Heart left ventricle (tissue), 13 donors: ENCODE measurements at regions not wholly inside any gene's neighbourhood (a gene's known extent, or its start where the extent isn't known, plus 50 kb on each side); places are given as distances from the start of the nearest gene placed in this dataset.

Experiments
- POLR2A ChIP-seq, 2 donors: fragments of 450-650 bp; IDR thresholded peaks; one replicate each; pipeline ENCODE4 v1.6.1; 2017; ENCODE audit warnings: antibody characterized with exemption in 2 of 2, mild to moderate bottlenecking in 2 of 2, moderate library complexity in 2 of 2
- TF ChIP-seq, protein P1 (sequence below), 12 donors: fragments of 200-600 bp; sonication (generic) in 4 of 12; IDR thresholded peaks; one replicate each; pipeline versions ENCODE4 v1.5.0 to v1.8.0; 2018 to 2022; ENCODE audit warnings: antibody characterized with exemption in 12 of 12, mild to moderate bottlenecking in 5 of 12
- donor health status: ischemic (EF 13 %, LVEDD 7.1; RV severe dilation, severe dysfunction).
- donor health status: DM: no; HTN: yes; CAD: no.
- donor health status: DM: no; HTN: no; CAD: no.
- donor health status: ischemic (EF 25% LVEDD 6.9; RV normal size, moderate dysfunction).
- donor health status: ischemic (EF 25% LVEDD 5.7; RV mildly dilated, moderate dysfunction).
- donor health status: ischemic (EF 35%, LVEDD 5.7; RV mildly dilated, moderate dysfunction).
- donor health status: nonischemic (EF 11% LVEDD 7.7; RV severe dilation, severe dysfunction).
- donor health status: DM: yes; HTN: yes; CAD: no.
- donor health status: PGD.
- donor health status: ischemic (EF 29% LVEDD 5.4; RV normal size, mild dysfunction).
- donor health status: nonischemic (EF 23%, LVEDD 6.1; RV moderate dilation, normal function).

DNA sequence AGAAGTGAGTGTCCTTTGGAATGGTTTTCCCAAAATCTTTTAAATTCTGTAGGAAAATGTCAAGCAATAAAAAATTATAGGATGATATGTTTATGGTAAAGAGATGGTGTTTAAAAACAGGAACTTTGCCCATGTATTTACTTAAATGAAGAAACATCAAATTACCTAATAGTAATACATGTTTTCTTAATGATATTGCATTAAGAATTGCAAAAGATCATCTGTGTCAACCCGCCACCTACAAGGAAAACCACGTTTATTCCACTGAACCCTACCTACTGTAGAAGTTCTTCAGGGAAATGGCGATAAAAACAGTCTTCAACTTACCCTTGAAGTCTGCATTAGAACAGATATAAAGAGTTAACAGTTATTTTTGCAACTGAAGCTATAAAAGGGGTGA, 67.2 kb upstream of the NDP start:
- TF ChIP-seq, protein P1, sequence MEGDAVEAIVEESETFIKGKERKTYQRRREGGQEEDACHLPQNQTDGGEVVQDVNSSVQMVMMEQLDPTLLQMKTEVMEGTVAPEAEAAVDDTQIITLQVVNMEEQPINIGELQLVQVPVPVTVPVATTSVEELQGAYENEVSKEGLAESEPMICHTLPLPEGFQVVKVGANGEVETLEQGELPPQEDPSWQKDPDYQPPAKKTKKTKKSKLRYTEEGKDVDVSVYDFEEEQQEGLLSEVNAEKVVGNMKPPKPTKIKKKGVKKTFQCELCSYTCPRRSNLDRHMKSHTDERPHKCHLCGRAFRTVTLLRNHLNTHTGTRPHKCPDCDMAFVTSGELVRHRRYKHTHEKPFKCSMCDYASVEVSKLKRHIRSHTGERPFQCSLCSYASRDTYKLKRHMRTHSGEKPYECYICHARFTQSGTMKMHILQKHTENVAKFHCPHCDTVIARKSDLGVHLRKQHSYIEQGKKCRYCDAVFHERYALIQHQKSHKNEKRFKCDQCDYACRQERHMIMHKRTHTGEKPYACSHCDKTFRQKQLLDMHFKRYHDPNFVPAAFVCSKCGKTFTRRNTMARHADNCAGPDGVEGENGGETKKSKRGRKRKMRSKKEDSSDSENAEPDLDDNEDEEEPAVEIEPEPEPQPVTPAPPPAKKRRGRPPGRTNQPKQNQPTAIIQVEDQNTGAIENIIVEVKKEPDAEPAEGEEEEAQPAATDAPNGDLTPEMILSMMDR (IDR thresholded peaks at IDR 0.05), result no peak
- TF ChIP-seq POLR2A (IDR thresholded peaks at IDR 0.05), result no peak
